ENCODE measurements at regions not wholly inside any gene's neighbourhood (a gene's known extent, or its start where the extent isn't known, plus 50 kb on each side); places are given as distances from the start of the nearest gene placed in this dataset.

DNA sequence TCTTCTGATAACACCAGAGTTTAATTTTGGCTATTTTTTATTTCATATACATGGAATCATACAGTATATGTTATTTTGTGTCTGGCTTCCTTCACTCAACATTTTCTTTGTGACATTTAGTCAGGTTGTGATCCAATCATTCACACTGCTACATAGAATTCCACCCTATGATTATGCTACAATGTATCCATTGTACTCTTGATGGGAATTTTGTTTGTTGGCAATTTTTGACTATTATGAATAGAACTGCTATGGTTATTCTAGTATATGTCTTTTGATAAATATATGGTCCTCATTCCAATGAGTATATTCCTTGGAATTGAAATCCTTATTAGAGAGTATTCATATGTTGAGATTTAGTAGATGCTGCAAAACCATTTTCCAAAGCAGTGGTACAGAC, 936.4 kb upstream of the CHAC2 start:
- no peaks in the 10 kb centered on the region for H3K36me3 ChIP-seq (ENCODE audit: control insufficient read depth, insufficient read depth, low read length)
- H3K4me3 ChIP-seq (ENCODE audit: low read depth, low read length) = no peak overlapping the region
- no peaks in the 10 kb centered on the region for H3K9me3 ChIP-seq (ENCODE audit: control insufficient read depth, insufficient read depth, low read length)
- H3K4me1 ChIP-seq (ENCODE audit: control insufficient read depth, insufficient read depth, low read length) = no peaks in the 10 kb centered on the region
- DNase-seq (ENCODE audit: low read depth in 4 of 6, low spot score in 6 of 6) = no peak
- no peak overlapping the region for H3K27ac ChIP-seq (ENCODE audit: low read depth, low read length)
- H3K27me3 ChIP-seq (ENCODE audit: control insufficient read depth, insufficient read depth, low read length) = no peaks in the 10 kb centered on the region

DNA sequence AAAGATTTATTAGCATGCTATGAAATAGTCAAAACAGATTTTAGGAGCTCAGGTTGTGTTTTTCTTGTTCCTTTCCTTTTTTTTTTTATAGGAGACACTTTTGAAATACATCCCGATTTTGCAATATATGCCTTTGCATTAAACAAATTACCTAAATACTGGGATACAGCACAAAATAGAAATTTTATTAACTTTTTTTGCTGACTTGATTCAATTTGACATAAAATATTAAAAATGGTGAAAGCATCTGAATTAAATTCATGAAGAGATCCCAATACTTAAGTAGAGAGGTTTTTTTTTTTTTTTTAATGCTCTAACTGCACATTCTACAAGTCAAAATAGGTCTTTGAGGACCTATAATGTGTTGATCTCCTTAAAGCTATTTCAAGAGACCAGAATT, 939.5 kb upstream of the CHAC2 start:
- Histone ChIP-seq H3K27ac (ENCODE audit: low read depth, low read length) (no peak overlapping the region), H3K4me3 (ENCODE audit: low read depth, low read length) (no peak overlapping the region), H3K36me3 (ENCODE audit: control insufficient read depth, insufficient read depth, low read length) (no peaks in the 10 kb centered on the region), H3K27me3 (ENCODE audit: control insufficient read depth, insufficient read depth, low read length) (no peaks in the 10 kb centered on the region), H3K9me3 (ENCODE audit: control insufficient read depth, insufficient read depth, low read length) (no peaks in the 10 kb centered on the region), H3K4me1 (ENCODE audit: control insufficient read depth, insufficient read depth, low read length) (no peaks in the 10 kb centered on the region)
- WGBS (ENCODE audit: insufficient coverage) = no CpG with 5 or more reads among the region's 1 CpG
- DNase-seq (ENCODE audit: low read depth in 4 of 6, low spot score in 6 of 6) = no peak

DNA sequence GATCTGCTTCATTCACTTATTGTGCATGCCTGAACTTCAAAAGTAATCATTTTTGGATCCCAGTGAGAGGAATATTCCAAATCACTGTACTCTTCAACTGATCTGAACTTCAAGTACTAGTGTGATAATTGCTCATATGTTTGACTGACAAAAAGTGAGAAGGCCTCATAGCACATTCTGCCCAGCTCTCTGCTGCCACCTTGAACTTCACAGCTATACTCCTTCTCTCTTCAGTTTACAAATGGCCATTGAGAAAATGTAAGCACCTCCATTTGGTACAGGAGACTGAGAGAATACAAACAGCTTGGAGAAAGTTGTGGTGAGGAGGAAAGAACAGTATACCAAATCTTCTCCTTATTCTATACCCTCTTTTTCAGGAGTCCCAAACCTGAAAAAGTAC, 946.0 kb upstream of the CHAC2 start:
- H3K4me3 ChIP-seq (ENCODE audit: low read depth, low read length) = no peak overlapping the region
- no peaks in the 10 kb centered on the region for H3K9me3 ChIP-seq (ENCODE audit: control insufficient read depth, insufficient read depth, low read length)
- no peak for DNase-seq (ENCODE audit: low read depth in 4 of 6, low spot score in 6 of 6)
- H3K36me3 ChIP-seq (ENCODE audit: control insufficient read depth, insufficient read depth, low read length) = no peaks in the 10 kb centered on the region
- H3K27me3 ChIP-seq (ENCODE audit: control insufficient read depth, insufficient read depth, low read length) = no peaks in the 10 kb centered on the region
- no peak overlapping the region for H3K27ac ChIP-seq (ENCODE audit: low read depth, low read length)
- H3K4me1 ChIP-seq (ENCODE audit: control insufficient read depth, insufficient read depth, low read length) = no peaks in the 10 kb centered on the region

DNA sequence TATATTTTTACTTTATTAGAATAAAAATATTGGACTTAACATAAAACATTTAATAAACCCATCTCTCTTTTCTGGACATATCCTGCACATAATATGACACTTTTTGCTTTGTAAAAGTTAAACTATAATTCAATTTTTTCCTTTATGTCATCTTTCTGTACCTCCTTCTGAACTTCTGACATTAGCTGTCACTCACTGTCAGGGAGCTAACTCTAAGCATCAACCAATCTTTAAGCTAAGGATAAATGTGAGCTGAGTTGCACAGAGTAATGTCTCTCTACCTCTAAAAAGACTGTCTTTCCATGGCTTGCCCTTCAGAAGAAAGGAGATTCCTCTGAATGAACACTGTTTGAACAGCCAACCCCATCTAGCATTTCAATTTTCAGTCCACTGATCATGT, 948.6 kb upstream of the CHAC2 start:
- Histone ChIP-seq H3K27ac (ENCODE audit: low read depth, low read length) (no peak overlapping the region), H3K9me3 (ENCODE audit: control insufficient read depth, insufficient read depth, low read length) (no peaks in the 10 kb centered on the region), H3K27me3 (ENCODE audit: control insufficient read depth, insufficient read depth, low read length) (no peaks in the 10 kb centered on the region), H3K4me3 (ENCODE audit: low read depth, low read length) (no peak overlapping the region), H3K36me3 (ENCODE audit: control insufficient read depth, insufficient read depth, low read length) (no peaks in the 10 kb centered on the region), H3K4me1 (ENCODE audit: control insufficient read depth, insufficient read depth, low read length) (no peaks in the 10 kb centered on the region)
- DNase-seq (ENCODE audit: low read depth in 4 of 6, low spot score in 6 of 6) = no peak

DNA sequence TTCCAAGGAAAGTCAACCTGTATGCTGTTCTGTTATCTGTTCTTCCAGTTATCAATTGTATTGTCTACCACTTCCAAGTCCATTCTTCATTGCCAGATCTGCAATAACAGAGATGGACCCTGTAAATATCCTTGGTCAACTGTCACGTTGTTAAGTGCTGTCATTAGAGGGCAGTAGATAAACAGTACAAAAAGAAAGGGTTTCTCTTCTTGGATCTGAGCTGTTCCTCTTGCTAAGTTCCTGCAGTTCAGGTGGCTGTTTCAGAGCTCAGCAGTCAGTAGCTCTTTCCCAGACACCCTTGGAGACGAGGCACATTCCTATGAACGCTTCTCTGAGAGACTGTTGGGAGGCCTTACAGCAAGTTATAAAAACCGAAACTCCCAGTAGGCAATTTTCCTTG, 957.1 kb upstream of the CHAC2 start:
- H3K36me3 ChIP-seq (ENCODE audit: control insufficient read depth, insufficient read depth, low read length) = no peaks in the 10 kb centered on the region
- WGBS (ENCODE audit: insufficient coverage) = 32% methylated on average over 4 of the region's 4 CpGs
- no peaks in the 10 kb centered on the region for H3K4me1 ChIP-seq (ENCODE audit: control insufficient read depth, insufficient read depth, low read length)
- H3K9me3 ChIP-seq (ENCODE audit: control insufficient read depth, insufficient read depth, low read length) = no peaks in the 10 kb centered on the region
- no peak overlapping the region for H3K4me3 ChIP-seq (ENCODE audit: low read depth, low read length)
- H3K27ac ChIP-seq (ENCODE audit: low read depth, low read length) = no peak overlapping the region
- DNase-seq (ENCODE audit: low read depth in 4 of 6, low spot score in 6 of 6) = peak in 2 of 6 donors; percentile 10 to 12
- no peaks in the 10 kb centered on the region for H3K27me3 ChIP-seq (ENCODE audit: control insufficient read depth, insufficient read depth, low read length)

DNA sequence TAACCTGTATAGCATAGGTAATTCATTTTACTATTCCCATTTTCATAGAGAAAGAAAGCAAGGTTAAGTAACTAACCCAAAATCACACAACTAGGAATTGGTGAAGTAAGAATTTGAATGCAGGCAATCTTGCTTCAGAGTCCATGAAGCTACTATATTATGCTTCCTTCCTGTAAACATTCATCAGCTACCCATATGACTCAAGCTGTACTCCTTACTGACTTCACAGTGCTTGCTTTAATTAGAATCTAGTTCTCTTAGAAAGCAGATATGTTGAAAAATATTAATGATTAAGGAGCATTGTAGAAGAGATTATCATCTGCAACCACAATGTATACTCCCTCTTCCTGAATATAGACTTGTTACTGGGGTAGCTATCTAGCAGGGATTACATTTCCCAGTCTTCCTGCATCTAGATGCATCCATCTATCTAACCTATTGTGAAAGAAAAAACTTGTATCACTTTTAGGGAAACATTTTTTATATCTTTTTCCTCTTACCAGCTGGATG, 961.6 kb upstream of the CHAC2 start:
- Histone ChIP-seq H3K27me3 (ENCODE audit: control insufficient read depth, insufficient read depth, low read length) (no peaks in the 10 kb centered on the region), H3K36me3 (ENCODE audit: control insufficient read depth, insufficient read depth, low read length) (no peaks in the 10 kb centered on the region), H3K9me3 (ENCODE audit: control insufficient read depth, insufficient read depth, low read length) (peaks cover 6% of the 10 kb centered on the region), H3K4me1 (ENCODE audit: control insufficient read depth, insufficient read depth, low read length) (no peaks in the 10 kb centered on the region), H3K4me3 (ENCODE audit: low read depth, low read length) (no peak overlapping the region), H3K27ac (ENCODE audit: low read depth, low read length) (no peak overlapping the region)
- no peak for DNase-seq (ENCODE audit: low read depth in 4 of 6, low spot score in 6 of 6)

DNA sequence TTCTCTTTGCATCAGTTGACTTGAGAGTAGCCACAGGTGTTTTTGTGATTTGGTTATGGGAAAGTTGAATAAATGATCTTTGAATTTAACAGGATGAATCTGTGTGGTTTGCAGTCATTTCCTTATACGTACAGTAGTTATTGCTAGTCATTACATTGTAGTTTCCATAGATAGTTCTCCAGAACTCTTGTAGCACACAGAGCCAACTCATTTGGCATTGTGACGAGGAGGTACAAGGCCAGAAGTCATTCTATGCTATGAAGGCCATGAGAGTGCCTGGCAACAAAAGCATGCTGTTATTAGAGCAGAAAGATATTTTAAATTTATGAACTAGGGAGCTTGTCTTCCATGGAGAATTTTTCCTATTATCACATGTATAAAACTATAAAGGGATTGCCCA, 973.0 kb upstream of the CHAC2 start:
- no peaks in the 10 kb centered on the region for H3K9me3 ChIP-seq (ENCODE audit: control insufficient read depth, insufficient read depth, low read length)
- DNase-seq (ENCODE audit: low read depth in 4 of 6, low spot score in 6 of 6) = peak in 1 of 6 donors; percentile 7
- no peak overlapping the region for H3K4me3 ChIP-seq (ENCODE audit: low read depth, low read length)
- no peaks in the 10 kb centered on the region for H3K27me3 ChIP-seq (ENCODE audit: control insufficient read depth, insufficient read depth, low read length)
- H3K4me1 ChIP-seq (ENCODE audit: control insufficient read depth, insufficient read depth, low read length) = no peaks in the 10 kb centered on the region
- H3K36me3 ChIP-seq (ENCODE audit: control insufficient read depth, insufficient read depth, low read length) = no peaks in the 10 kb centered on the region
- no CpG with 5 or more reads among the region's 2 CpGs for WGBS (ENCODE audit: insufficient coverage)
- H3K27ac ChIP-seq (ENCODE audit: low read depth, low read length) = no peak overlapping the region

DNA sequence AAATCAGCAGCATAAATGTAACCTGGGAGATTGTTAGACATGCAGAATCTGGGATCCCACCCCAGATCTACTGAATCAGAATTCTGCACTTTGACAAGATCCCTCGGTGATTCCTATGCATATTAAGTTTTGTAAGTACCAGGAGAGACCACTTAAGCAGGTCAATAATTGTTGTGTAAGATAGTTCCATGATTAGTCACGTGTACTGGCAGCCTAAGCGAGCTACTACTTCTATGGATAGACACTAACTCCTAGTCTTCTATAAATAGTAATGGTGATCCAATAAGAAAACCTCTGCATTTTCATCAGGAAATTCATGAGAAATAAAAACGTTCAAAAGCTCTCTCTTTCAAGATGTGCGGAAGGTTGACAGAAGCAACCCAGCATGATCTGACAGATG, 988.2 kb upstream of the CHAC2 start:
- DNase-seq (ENCODE audit: low read depth in 4 of 6, low spot score in 6 of 6) = no peak
- H3K4me3 ChIP-seq (ENCODE audit: low read depth, low read length) = no peak overlapping the region
- 90% methylated on average over 2 of the region's 5 CpGs for WGBS (ENCODE audit: insufficient coverage)
- no peak overlapping the region for H3K27ac ChIP-seq (ENCODE audit: low read depth, low read length)
- H3K36me3 ChIP-seq (ENCODE audit: control insufficient read depth, insufficient read depth, low read length) = no peaks in the 10 kb centered on the region
- H3K4me1 ChIP-seq (ENCODE audit: control insufficient read depth, insufficient read depth, low read length) = no peaks in the 10 kb centered on the region
- no peaks in the 10 kb centered on the region for H3K27me3 ChIP-seq (ENCODE audit: control insufficient read depth, insufficient read depth, low read length)
- H3K9me3 ChIP-seq (ENCODE audit: control insufficient read depth, insufficient read depth, low read length) = no peaks in the 10 kb centered on the region

DNA sequence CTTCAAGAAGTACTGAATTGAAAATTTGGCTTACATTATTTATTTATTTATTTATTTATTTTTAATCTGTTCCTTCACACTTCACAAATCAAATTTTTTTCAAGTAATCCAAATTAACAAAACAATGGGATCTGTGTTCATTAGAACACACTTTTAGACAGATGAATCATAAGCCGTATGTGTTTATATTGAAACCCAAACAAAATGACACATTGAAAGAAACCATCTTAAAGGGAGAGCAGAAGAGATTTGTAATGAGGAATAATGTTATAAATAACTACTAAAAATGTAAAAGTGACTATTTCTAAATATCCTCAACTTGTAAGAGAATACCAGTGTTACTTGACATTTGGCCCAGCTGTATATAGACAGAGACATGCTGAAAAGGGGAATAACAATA, 991.0 kb upstream of the CHAC2 start:
- H3K27ac ChIP-seq (ENCODE audit: low read depth, low read length) = no peak overlapping the region
- no peak for DNase-seq (ENCODE audit: low read depth in 4 of 6, low spot score in 6 of 6)
- H3K9me3 ChIP-seq (ENCODE audit: control insufficient read depth, insufficient read depth, low read length) = peaks cover 2% of the 10 kb centered on the region
- H3K4me1 ChIP-seq (ENCODE audit: control insufficient read depth, insufficient read depth, low read length) = no peaks in the 10 kb centered on the region
- no CpG with 5 or more reads among the region's 1 CpG for WGBS (ENCODE audit: insufficient coverage)
- H3K27me3 ChIP-seq (ENCODE audit: control insufficient read depth, insufficient read depth, low read length) = no peaks in the 10 kb centered on the region
- no peaks in the 10 kb centered on the region for H3K36me3 ChIP-seq (ENCODE audit: control insufficient read depth, insufficient read depth, low read length)
- no peak overlapping the region for H3K4me3 ChIP-seq (ENCODE audit: low read depth, low read length)

DNA sequence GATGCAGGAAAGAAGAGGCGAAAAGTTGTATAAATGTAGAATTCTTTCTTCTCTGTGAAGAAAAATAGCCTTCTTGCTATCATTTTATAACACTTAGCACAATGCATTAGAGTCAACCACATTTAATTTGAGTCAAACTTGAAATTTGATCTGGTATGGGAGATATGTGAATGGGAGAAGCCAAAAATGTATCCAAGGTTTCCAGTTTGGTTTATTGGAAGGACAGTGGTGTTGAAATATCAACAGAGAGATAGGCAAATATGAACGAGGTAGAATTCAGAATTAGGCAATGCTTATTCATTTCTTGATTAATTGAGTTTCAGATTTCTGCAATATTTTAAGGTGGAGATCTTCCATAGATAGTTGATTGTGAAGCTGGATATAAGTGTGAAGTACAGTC, 991.9 kb upstream of the CHAC2 start:
- Histone ChIP-seq H3K36me3 (ENCODE audit: control insufficient read depth, insufficient read depth, low read length) (no peaks in the 10 kb centered on the region), H3K27ac (ENCODE audit: low read depth, low read length) (no peak overlapping the region), H3K9me3 (ENCODE audit: control insufficient read depth, insufficient read depth, low read length) (peaks cover 2% of the 10 kb centered on the region), H3K4me1 (ENCODE audit: control insufficient read depth, insufficient read depth, low read length) (no peaks in the 10 kb centered on the region), H3K4me3 (ENCODE audit: low read depth, low read length) (no peak overlapping the region), H3K27me3 (ENCODE audit: control insufficient read depth, insufficient read depth, low read length) (no peaks in the 10 kb centered on the region)
- 100% methylated on average over 1 of the region's 2 CpGs for WGBS (ENCODE audit: insufficient coverage)
- DNase-seq (ENCODE audit: low read depth in 4 of 6, low spot score in 6 of 6) = no peak

DNA sequence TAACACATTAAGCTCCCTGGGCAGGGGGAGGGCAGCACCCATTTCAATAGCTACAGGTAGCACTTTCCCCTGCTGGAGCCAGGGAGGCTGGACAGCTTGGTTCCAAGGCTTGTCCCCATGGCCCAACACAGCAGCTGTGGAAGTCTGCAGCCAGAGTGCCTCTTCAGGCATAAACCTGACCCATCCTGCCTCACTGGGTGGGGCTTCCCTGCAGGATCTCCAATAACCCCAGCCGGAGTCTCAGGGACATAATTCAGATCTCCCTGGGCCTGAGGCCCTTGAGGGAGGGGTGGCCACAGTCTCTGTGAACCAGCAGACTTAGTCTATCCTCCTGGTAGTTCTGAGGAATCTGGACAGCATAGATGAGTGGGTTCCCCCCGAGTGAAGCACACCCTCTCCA, 1001.9 kb upstream of the CHAC2 start:
- no peaks in the 10 kb centered on the region for H3K27me3 ChIP-seq (ENCODE audit: control insufficient read depth, insufficient read depth, low read length)
- WGBS (ENCODE audit: insufficient coverage) = 88% methylated on average over 1 of the region's 2 CpGs

More for the DNA sequence above, 1001.9 kb upstream of the CHAC2 start:
- DNase-seq (ENCODE audit: low read depth in 4 of 6, low spot score in 6 of 6) = no peak
- no peak overlapping the region for H3K27ac ChIP-seq (ENCODE audit: low read depth, low read length)
- no peaks in the 10 kb centered on the region for H3K36me3 ChIP-seq (ENCODE audit: control insufficient read depth, insufficient read depth, low read length)
- no peaks in the 10 kb centered on the region for H3K4me1 ChIP-seq (ENCODE audit: control insufficient read depth, insufficient read depth, low read length)
- no peaks in the 10 kb centered on the region for H3K9me3 ChIP-seq (ENCODE audit: control insufficient read depth, insufficient read depth, low read length)
- H3K4me3 ChIP-seq (ENCODE audit: low read depth, low read length) = no peak overlapping the region
